ENCODE measurements at regions not wholly inside any gene's neighbourhood (a gene's known extent, or its start where the extent isn't known, plus 50 kb on each side); places are given as distances from the start of the nearest gene placed in this dataset.

GRCh38 chr2:15811367-15811766, 129.0 kb upstream of the MYCN start:
- Histone ChIP-seq H3K27me3 (replicated peaks; ENCODE audit: insufficient read depth) (no peaks in the 10 kb centered on the region), H3K27ac (no peak overlapping the region), H3K4me3 (no peak overlapping the region), H3K4me1 (ENCODE audit: control insufficient read depth in 1 of 2, low read depth in 2 of 2) (no peaks in the 10 kb centered on the region), H3K36me3 (no peaks in the 10 kb centered on the region), H3K9me3 (no peaks in the 10 kb centered on the region)
- ATAC-seq (ENCODE audit: insufficient number of reproducible peaks, low FRiP score, low read depth) (no peak), DNase-seq (ENCODE audit: low spot score) (no peak)
- TF ChIP-seq CTCF (IDR thresholded peaks at IDR 0.05) = no peak

- Histone ChIP-seq H3K4me1 (ENCODE audit: control insufficient read depth in 1 of 2, low read depth in 2 of 2) (no peaks in the 10 kb centered on the region), H3K27ac (no peak overlapping the region), H3K36me3 (no peaks in the 10 kb centered on the region), H3K4me3 (no peak overlapping the region), H3K27me3 (replicated peaks; ENCODE audit: insufficient read depth) (no peaks in the 10 kb centered on the region), H3K9me3 (no peaks in the 10 kb centered on the region)
- no peak for TF ChIP-seq CTCF (IDR thresholded peaks at IDR 0.05)
- ATAC-seq (ENCODE audit: insufficient number of reproducible peaks, low FRiP score, low read depth) (no peak), DNase-seq (ENCODE audit: low spot score) (no peak)
Measured at GRCh38 chr2:15812187-15812780, 128.1 kb upstream of the MYCN start.

GRCh38 chr2:15813481-15814266, 126.7 kb upstream of the MYCN start:
- Histone ChIP-seq H3K9me3 (no peaks in the 10 kb centered on the region), H3K4me3 (no peak overlapping the region), H3K4me1 (ENCODE audit: control insufficient read depth in 1 of 2, low read depth in 2 of 2) (no peaks in the 10 kb centered on the region), H3K27ac (no peak overlapping the region), H3K27me3 (replicated peaks; ENCODE audit: insufficient read depth) (no peaks in the 10 kb centered on the region), H3K36me3 (no peaks in the 10 kb centered on the region)
- no peak for DNase-seq (ENCODE audit: low spot score)
- no peak for TF ChIP-seq CTCF (IDR thresholded peaks at IDR 0.05)
- no peak for ATAC-seq (ENCODE audit: insufficient number of reproducible peaks, low FRiP score, low read depth)

GRCh38 chr2:15814403-15814802, 125.9 kb upstream of the MYCN start:
- H3K4me1 ChIP-seq (ENCODE audit: control insufficient read depth in 1 of 2, low read depth in 2 of 2) = no peaks in the 10 kb centered on the region
- TF ChIP-seq CTCF (IDR thresholded peaks at IDR 0.05) = no peak

GRCh38 chr2:15814946-15815345, 125.4 kb upstream of the MYCN start:
- Histone ChIP-seq H3K4me1 (ENCODE audit: control insufficient read depth in 1 of 2, low read depth in 2 of 2) (no peaks in the 10 kb centered on the region), H3K4me3 (no peak overlapping the region), H3K27ac (no peak overlapping the region), H3K27me3 (replicated peaks; ENCODE audit: insufficient read depth) (no peaks in the 10 kb centered on the region), H3K9me3 (no peaks in the 10 kb centered on the region), H3K36me3 (no peaks in the 10 kb centered on the region)
- no peak for TF ChIP-seq CTCF (IDR thresholded peaks at IDR 0.05)
- DNase-seq (ENCODE audit: low spot score) (no peak), ATAC-seq (ENCODE audit: insufficient number of reproducible peaks, low FRiP score, low read depth) (no peak)

More at GRCh38 chr2:15814403-15814802, 125.9 kb upstream of the MYCN start:
- no peak for ATAC-seq (ENCODE audit: insufficient number of reproducible peaks, low FRiP score, low read depth)
- DNase-seq (ENCODE audit: low spot score) = no peak
- H3K36me3 ChIP-seq = no peaks in the 10 kb centered on the region
- no peaks in the 10 kb centered on the region for H3K9me3 ChIP-seq
- H3K4me3 ChIP-seq = no peak overlapping the region
- no peaks in the 10 kb centered on the region for H3K27me3 ChIP-seq (replicated peaks; ENCODE audit: insufficient read depth)
- H3K27ac ChIP-seq = no peak overlapping the region

Measured in thoracic aorta (tissue), 2 donors.